Erythroblast (primary cell): ENCODE measurements at regions not wholly inside any gene's neighbourhood (a gene's known extent, or its start where the extent isn't known, plus 50 kb on each side); places are given as distances from the start of the nearest gene placed in this dataset.

Experiments used
- GATA1 ChIP-seq: IDR thresholded peaks from 2 replicates; pipeline ENCODE4 v1.6.1; 2011; ENCODE audit warnings: low read depth, mild to moderate bottlenecking, control low read depth, low read length, moderate library complexity
- POLR2A ChIP-seq: IDR thresholded peaks from 2 replicates; pipeline ENCODE4 v1.6.1; 2011; ENCODE audit warnings: mild to moderate bottlenecking, low read length

- no peak for TF ChIP-seq POLR2A
- TF ChIP-seq GATA1: no peak
Measured at GRCh38 chrX:39372115-39372514, 570.9 kb downstream of the MID1IP1 start.
